Lower leg skin (tissue), 3 donors: ENCODE measurements at regions not wholly inside any gene's neighbourhood (a gene's known extent, or its start where the extent isn't known, plus 50 kb on each side); places are given as distances from the start of the nearest gene placed in this dataset.

ENCODE experiments used
- POLR2A ChIP-seq, 2 donors: fragments of 450-650 bp; IDR thresholded peaks; one replicate each; pipeline ENCODE4 v1.6.1; 2016 to 2017; ENCODE audit warnings: antibody characterized with exemption in 2 of 2, mild to moderate bottlenecking in 1 of 2, moderate library complexity in 1 of 2
- TF ChIP-seq, protein P1 (sequence below), 3 donors: fragments of 450-650 bp; IDR thresholded peaks; one replicate each; pipeline ENCODE4 v1.5.1; 2016; ENCODE audit warnings: antibody characterized with exemption in 3 of 3, mild to moderate bottlenecking in 3 of 3, moderate library complexity in 2 of 3

GRCh38 chr7:115417662-115418061 lies 495.8 kb downstream of the MDFIC start:
- TF ChIP-seq, protein P1, sequence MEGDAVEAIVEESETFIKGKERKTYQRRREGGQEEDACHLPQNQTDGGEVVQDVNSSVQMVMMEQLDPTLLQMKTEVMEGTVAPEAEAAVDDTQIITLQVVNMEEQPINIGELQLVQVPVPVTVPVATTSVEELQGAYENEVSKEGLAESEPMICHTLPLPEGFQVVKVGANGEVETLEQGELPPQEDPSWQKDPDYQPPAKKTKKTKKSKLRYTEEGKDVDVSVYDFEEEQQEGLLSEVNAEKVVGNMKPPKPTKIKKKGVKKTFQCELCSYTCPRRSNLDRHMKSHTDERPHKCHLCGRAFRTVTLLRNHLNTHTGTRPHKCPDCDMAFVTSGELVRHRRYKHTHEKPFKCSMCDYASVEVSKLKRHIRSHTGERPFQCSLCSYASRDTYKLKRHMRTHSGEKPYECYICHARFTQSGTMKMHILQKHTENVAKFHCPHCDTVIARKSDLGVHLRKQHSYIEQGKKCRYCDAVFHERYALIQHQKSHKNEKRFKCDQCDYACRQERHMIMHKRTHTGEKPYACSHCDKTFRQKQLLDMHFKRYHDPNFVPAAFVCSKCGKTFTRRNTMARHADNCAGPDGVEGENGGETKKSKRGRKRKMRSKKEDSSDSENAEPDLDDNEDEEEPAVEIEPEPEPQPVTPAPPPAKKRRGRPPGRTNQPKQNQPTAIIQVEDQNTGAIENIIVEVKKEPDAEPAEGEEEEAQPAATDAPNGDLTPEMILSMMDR (IDR thresholded peaks at IDR 0.05), result no peak
- no peak for TF ChIP-seq POLR2A (IDR thresholded peaks at IDR 0.05)
